Fibroblast of lung (primary cell): ENCODE measurements at regions not wholly inside any gene's neighbourhood (a gene's known extent, or its start where the extent isn't known, plus 50 kb on each side); places are given as distances from the start of the nearest gene placed in this dataset.

ENCODE experiments used
- DNase-seq, 2 donors: peaks; one replicate each; pipeline versions ENCODE4 v3.0.0 to v3.0.0-alpha.2; 2010; ENCODE audit warnings: low read depth in 2 of 2
- H2AFZ ChIP-seq: 2 replicates; pipeline ENCODE4 v1.5.1; 2012; ENCODE audit warnings: low read length, control low read depth, inconsistent platforms
- H3K27ac ChIP-seq: 2 replicates; pipeline ENCODE4 v1.5.1; 2011; ENCODE audit warnings: low read length, control low read depth; ENCODE audit not compliant: insufficient read depth
- H3K27me3 ChIP-seq: 2 replicates; pipeline ENCODE4 v1.5.1; 2011; ENCODE audit warnings: mild to moderate bottlenecking, low read length; ENCODE audit not compliant: control insufficient read depth, insufficient read depth
- H3K36me3 ChIP-seq: 2 replicates; pipeline ENCODE4 v1.5.1; 2011; ENCODE audit warnings: low read length; ENCODE audit not compliant: control insufficient read depth, insufficient read depth
- H3K4me1 ChIP-seq: 2 replicates; pipeline ENCODE4 v1.5.1; 2011; ENCODE audit warnings: low read length; ENCODE audit not compliant: control insufficient read depth, insufficient read depth; ENCODE audit errors: extremely low read depth
- H3K4me2 ChIP-seq: 2 replicates; pipeline ENCODE4 v1.5.1; 2011; ENCODE audit warnings: low read length, control low read depth; ENCODE audit not compliant: insufficient read depth; ENCODE audit errors: extremely low read depth
- H3K4me3 ChIP-seq, 4 experiments: fragments of 200-600 bp in 1 of 4; sonication (generic) in 1 of 4; replicated peaks in 1 of 4; 2 replicates each; pipeline ENCODE4 v1.5.1; 2011 to 2016; ENCODE audit warnings: low read length in 4 of 4, low read depth in 3 of 4, mild to moderate bottlenecking in 3 of 4, control low read depth in 2 of 4, inconsistent platforms in 1 of 4, mixed read lengths in 1 of 4; ENCODE audit not compliant: insufficient read depth in 1 of 4; ENCODE audit errors: control extremely low read depth in 1 of 4
- H3K79me2 ChIP-seq: 2 replicates; pipeline ENCODE4 v1.5.1; 2012; ENCODE audit warnings: mild to moderate bottlenecking, low read length, inconsistent platforms; ENCODE audit not compliant: control insufficient read depth, insufficient read depth
- H3K9ac ChIP-seq: 2 replicates; pipeline ENCODE4 v1.5.1; 2011; ENCODE audit warnings: mild to moderate bottlenecking, low read length, control low read depth; ENCODE audit not compliant: insufficient read depth
- H3K9me3 ChIP-seq: 2 replicates; pipeline ENCODE4 v1.5.1; 2012; ENCODE audit warnings: low read depth, low read length; ENCODE audit not compliant: control insufficient read depth, insufficient read depth
- H4K20me1 ChIP-seq: 2 replicates; pipeline ENCODE4 v1.5.1; 2011; ENCODE audit warnings: low read length; ENCODE audit not compliant: control insufficient read depth, insufficient read depth; ENCODE audit errors: extremely low read depth
- EZH2 ChIP-seq: IDR thresholded peaks from 2 replicates; pipeline ENCODE4 v1.5.1; 2012; ENCODE audit warnings: low read length, control low read depth, mild to moderate bottlenecking; ENCODE audit errors: missing control alignments
- TF ChIP-seq, protein P1 (sequence below), 2 donors: IDR thresholded peaks in 1 of 2; conservative IDR thresholded peaks in 1 of 2; 1 replicate in 1 of 2; 2 replicates in 1 of 2; pipeline ENCODE4 v1.5.1; 2011 to 2012; ENCODE audit warnings: low read length in 2 of 2, control low read depth in 1 of 2, inconsistent platforms in 1 of 2, low read depth in 1 of 2, mild to moderate bottlenecking in 1 of 2

DNA sequence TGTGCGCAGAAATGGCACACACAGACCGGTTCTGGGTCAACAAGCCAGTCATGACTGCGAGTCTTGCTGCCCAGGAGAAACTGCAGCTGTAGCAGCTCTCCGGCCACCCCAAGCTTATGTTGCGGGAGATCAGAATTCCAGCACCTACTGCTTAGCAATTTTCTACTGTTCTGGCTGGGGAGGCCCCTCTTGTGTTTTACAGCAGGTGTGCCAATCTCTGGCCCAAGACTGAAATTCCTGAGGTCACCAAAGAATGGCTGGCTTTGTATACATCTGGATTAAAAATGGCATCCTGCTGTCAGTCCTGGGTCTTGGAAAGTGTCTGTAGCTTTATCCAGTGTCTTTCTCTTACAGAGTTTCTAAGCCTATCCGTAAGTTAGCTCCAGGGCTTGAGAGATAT is 68.9 kb upstream of the TRAM1L1 start:
- H4K20me1 ChIP-seq: no peaks in the 10 kb centered on the region
- no peak overlapping the region for H3K9ac ChIP-seq
- no peaks in the 10 kb centered on the region for H3K36me3 ChIP-seq
- no peaks in the 10 kb centered on the region for H3K79me2 ChIP-seq
- no peaks in the 10 kb centered on the region for H3K27me3 ChIP-seq
- no peaks in the 10 kb centered on the region for H3K4me1 ChIP-seq
- TF ChIP-seq, protein P1, sequence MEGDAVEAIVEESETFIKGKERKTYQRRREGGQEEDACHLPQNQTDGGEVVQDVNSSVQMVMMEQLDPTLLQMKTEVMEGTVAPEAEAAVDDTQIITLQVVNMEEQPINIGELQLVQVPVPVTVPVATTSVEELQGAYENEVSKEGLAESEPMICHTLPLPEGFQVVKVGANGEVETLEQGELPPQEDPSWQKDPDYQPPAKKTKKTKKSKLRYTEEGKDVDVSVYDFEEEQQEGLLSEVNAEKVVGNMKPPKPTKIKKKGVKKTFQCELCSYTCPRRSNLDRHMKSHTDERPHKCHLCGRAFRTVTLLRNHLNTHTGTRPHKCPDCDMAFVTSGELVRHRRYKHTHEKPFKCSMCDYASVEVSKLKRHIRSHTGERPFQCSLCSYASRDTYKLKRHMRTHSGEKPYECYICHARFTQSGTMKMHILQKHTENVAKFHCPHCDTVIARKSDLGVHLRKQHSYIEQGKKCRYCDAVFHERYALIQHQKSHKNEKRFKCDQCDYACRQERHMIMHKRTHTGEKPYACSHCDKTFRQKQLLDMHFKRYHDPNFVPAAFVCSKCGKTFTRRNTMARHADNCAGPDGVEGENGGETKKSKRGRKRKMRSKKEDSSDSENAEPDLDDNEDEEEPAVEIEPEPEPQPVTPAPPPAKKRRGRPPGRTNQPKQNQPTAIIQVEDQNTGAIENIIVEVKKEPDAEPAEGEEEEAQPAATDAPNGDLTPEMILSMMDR (conservative IDR thresholded peaks at IDR 0.05 in 1 of 2, IDR thresholded peaks at IDR 0.05 in 1 of 2; ENCODE audit: low read depth in 1 of 2, low read length in 2 of 2): no peak
- TF ChIP-seq EZH2: no peak
- no peak overlapping the region for H3K4me3 ChIP-seq
- H2AFZ ChIP-seq: no peak overlapping the region
- no peak overlapping the region for H3K4me2 ChIP-seq
- DNase-seq: no peak
- no peaks in the 10 kb centered on the region for H3K9me3 ChIP-seq
- no peak overlapping the region for H3K27ac ChIP-seq

DNA sequence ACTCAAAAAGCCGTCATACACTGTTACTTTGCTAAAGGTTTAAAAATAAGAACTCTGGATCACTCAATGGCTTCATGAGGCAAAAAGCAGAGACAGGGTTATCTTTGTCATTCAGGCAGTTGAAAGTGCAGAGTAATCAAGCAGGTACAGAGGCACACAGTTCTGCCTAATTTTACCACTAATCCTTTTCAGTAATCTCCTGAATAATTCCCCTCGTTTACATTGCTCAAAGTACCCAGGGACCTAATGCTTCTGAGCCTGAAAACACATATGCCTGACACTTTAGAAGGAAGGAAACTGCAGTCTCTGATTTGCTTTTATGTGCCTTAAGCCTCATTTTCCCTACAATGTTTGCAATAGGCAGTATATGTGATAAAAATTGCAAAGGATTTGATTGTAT is 71.4 kb upstream of the TRAM1L1 start:
- no peak overlapping the region for H2AFZ ChIP-seq
- no peak overlapping the region for H3K27ac ChIP-seq
- H3K9ac ChIP-seq: no peak overlapping the region
- no peaks in the 10 kb centered on the region for H3K27me3 ChIP-seq
- no peak overlapping the region for H3K4me3 ChIP-seq
- no peaks in the 10 kb centered on the region for H3K4me1 ChIP-seq
- no peak for TF ChIP-seq EZH2
- TF ChIP-seq, protein P1 (conservative IDR thresholded peaks at IDR 0.05 in 1 of 2, IDR thresholded peaks at IDR 0.05 in 1 of 2; ENCODE audit: low read depth in 1 of 2, low read length in 2 of 2): no peak
- DNase-seq: no peak
- no peaks in the 10 kb centered on the region for H4K20me1 ChIP-seq
- no peak overlapping the region for H3K4me2 ChIP-seq
- H3K79me2 ChIP-seq: no peaks in the 10 kb centered on the region
- no peaks in the 10 kb centered on the region for H3K9me3 ChIP-seq
- no peaks in the 10 kb centered on the region for H3K36me3 ChIP-seq

DNA sequence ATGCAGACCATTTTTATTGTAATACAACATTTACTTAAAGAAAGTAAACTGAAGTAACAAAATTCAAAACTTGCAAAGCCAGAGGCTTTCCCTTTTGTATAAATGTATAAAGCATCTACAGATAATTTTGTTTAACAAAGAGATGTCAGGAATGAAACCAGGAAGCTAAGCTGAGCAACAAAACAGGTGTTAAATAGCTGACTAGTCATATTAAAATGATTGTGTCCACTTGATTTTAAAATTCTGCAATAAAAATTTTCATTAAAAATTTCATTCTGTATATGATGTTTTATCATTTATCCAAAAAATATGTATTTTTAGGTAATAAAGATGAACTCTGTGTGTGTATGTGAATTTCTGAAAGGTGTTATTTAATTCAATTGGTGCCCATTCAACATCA is 72.0 kb upstream of the TRAM1L1 start:
- H3K9me3 ChIP-seq: no peaks in the 10 kb centered on the region
- no peak overlapping the region for H3K9ac ChIP-seq
- H4K20me1 ChIP-seq: no peaks in the 10 kb centered on the region
- no peak for DNase-seq
- no peaks in the 10 kb centered on the region for H3K79me2 ChIP-seq
- H3K4me2 ChIP-seq: no peak overlapping the region
- H3K4me3 ChIP-seq: no peak overlapping the region
- H2AFZ ChIP-seq: no peak overlapping the region
- TF ChIP-seq EZH2: no peak
- TF ChIP-seq, protein P1 (conservative IDR thresholded peaks at IDR 0.05 in 1 of 2, IDR thresholded peaks at IDR 0.05 in 1 of 2; ENCODE audit: low read depth in 1 of 2, low read length in 2 of 2): no peak
- H3K36me3 ChIP-seq: no peaks in the 10 kb centered on the region
- no peaks in the 10 kb centered on the region for H3K4me1 ChIP-seq
- H3K27me3 ChIP-seq: no peaks in the 10 kb centered on the region
- H3K27ac ChIP-seq: no peak overlapping the region
